Ovary (tissue), 7 donors: ENCODE measurements at regions not wholly inside any gene's neighbourhood (a gene's known extent, or its start where the extent isn't known, plus 50 kb on each side); places are given as distances from the start of the nearest gene placed in this dataset.

ENCODE experiments used
- DNase-seq, 5 donors: peaks; one replicate each; pipeline ENCODE4 v3.0.0-alpha.2; 2019 to 2020
- H3K27ac ChIP-seq, 2 donors: fragments of 200-600 bp; one replicate each; pipeline versions ENCODE4 v1.5.1 to v1.8.0; 2019 to 2022
- H3K27me3 ChIP-seq: fragments of 200-600 bp; one replicate; pipeline ENCODE4 v1.8.0; 2022
- H3K36me3 ChIP-seq: fragments of 200-600 bp; sonication (generic); one replicate; pipeline ENCODE4 v1.5.1; 2019
- H3K4me1 ChIP-seq: one replicate; pipeline ENCODE4 v1.8.1; 2013; ENCODE audit warnings: mild to moderate bottlenecking, moderate library complexity; ENCODE audit not compliant: insufficient read depth
- H3K4me3 ChIP-seq: fragments of 200-600 bp; sonication (generic); one replicate; pipeline ENCODE4 v1.5.1; 2017
- H3K9me3 ChIP-seq, 2 donors: fragments of 200-600 bp in 1 of 2; sonication (generic) in 1 of 2; one replicate each; pipeline versions ENCODE4 v1.5.1 to v1.8.1; 2013 to 2019; ENCODE audit warnings: mild to moderate bottlenecking in 1 of 2, moderate library complexity in 1 of 2
- EP300 ChIP-seq: sonication (generic); formaldehyde crosslinking; IDR thresholded peaks from one replicate; pipeline ENCODE4 v1.6.1; 2017; ENCODE audit warnings: antibody characterized with exemption
- POLR2A ChIP-seq: fragments of 450-650 bp; IDR thresholded peaks from one replicate; pipeline ENCODE4 v1.6.1; 2017; ENCODE audit warnings: antibody characterized with exemption, mild to moderate bottlenecking, moderate library complexity
- WGBS, 3 donors: extraction: QIAGEN DNeasy Blood & Tissue Kit in 1 of 3; methylation state at CpG; one replicate each; pipeline versions ENCODE4 v1.1.5 to v1.1.7; 2013 to 2017; 5-methylcytosine and 5-hydroxymethylcytosine counted together
- intact Hi-C, 4 donors: fragments of 100-400 bp; cut with DNase I; formaldehyde crosslinking; loops; one replicate each; pipeline versions ENCODE4 v1.11.0 to v1.15.1; 2022 to 2023
- TF ChIP-seq, protein P1 (sequence below), 3 donors: fragments of 450-650 bp in 2 of 3; fragments of 200-600 bp in 1 of 3; IDR thresholded peaks; one replicate each; pipeline versions ENCODE4 v1.5.1 to v1.8.0; 2016 to 2022; ENCODE audit warnings: antibody characterized with exemption in 3 of 3, mild to moderate bottlenecking in 1 of 3
- donor health status: DM: no; HTN: no; CAD: no; lungs with moderate emphysema.
- donor health status: DM: no; HTN: no; CAD: no.
- donor health status: Bipolar disorder and iron deficiency.
- donor health status: DM: no; HTN: no; CAD: no.
- donor health status: DM: yes; HTN: yes; CAD: no.

- Histone ChIP-seq H3K36me3 (no peaks in the 10 kb centered on the region), H3K4me1 (no peaks in the 10 kb centered on the region), H3K4me3 (no peak overlapping the region), H3K27me3 (no peaks in the 10 kb centered on the region), H3K9me3 (no peaks in the 10 kb centered on the region), H3K27ac (no peak overlapping the region)
- intact Hi-C loops, result no loop called here
- 84 to 88% (median 84%) methylated on average over 5 of the region's 5 CpGs for WGBS, 3 donors
- no peak for TF ChIP-seq EP300
- no peak for DNase-seq
Measured at GRCh38 chr4:175906384-175906783, 94.3 kb upstream of the GPM6A start.

DNA sequence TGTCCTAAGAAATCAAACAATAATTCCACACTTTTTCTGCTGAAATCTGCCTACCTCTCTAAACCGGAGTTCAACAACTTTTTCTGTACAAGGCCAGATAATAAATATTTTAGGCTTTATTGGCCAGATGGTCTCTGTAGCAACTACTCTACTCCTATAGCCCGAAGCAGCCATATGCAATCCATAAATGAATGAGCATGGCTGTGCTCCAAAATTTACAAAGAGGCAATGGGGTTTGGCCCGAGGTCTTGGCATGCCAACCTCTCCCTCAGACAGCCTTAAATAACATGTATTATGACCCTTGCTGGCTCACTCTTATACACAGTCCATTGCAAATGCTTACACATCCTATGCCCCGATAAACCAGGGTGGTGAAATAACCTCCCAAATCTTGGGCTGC lies 98.6 kb upstream of the GPM6A start:
- 69 to 73% (median 73%) methylated on average over 4 of the region's 4 CpGs for WGBS, 3 donors

DNA sequence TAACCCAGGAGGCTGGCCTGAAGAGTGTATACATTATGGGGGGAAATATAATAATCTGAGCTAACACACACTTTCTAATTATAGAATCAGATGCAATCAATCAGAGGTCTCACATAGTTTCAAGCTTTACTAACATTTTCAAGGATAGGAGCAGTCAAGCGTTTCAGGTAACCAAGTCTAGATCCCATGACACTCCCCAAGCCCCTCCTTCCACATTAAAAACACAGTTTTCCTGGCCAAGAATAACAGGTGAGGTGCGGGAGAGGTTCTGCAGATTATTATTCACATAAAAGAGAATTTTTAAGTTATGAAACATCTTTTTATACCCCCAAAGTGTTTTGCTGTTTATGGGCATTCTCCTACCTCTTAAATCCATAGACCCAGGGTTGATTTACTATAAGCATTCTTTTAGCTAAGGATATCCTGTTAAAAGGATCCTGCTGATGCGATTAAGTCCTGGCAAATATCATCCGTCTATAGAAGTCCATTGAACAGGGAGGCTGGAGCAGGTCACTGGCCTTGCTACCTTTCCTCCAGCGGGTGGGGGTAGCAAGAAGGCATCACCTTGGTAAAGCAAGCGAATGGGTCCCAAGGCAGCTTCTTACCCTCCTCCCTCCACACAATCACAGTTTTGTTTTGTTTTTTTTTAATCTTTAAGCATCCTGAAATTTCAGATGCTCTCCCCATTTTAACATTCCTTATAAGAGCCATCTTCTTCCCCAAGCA lies 104.7 kb upstream of the GPM6A start:
- intact Hi-C loops, result no loop called here
- DNase-seq, result no peak
- no peaks in the 10 kb centered on the region for H3K9me3 ChIP-seq
- no peaks in the 10 kb centered on the region for H3K27me3 ChIP-seq
- 83 to 85% (median 83%) methylated on average over 6 of the region's 6 CpGs for WGBS, 3 donors
- H3K4me3 ChIP-seq, result no peak overlapping the region
- TF ChIP-seq, protein P1, sequence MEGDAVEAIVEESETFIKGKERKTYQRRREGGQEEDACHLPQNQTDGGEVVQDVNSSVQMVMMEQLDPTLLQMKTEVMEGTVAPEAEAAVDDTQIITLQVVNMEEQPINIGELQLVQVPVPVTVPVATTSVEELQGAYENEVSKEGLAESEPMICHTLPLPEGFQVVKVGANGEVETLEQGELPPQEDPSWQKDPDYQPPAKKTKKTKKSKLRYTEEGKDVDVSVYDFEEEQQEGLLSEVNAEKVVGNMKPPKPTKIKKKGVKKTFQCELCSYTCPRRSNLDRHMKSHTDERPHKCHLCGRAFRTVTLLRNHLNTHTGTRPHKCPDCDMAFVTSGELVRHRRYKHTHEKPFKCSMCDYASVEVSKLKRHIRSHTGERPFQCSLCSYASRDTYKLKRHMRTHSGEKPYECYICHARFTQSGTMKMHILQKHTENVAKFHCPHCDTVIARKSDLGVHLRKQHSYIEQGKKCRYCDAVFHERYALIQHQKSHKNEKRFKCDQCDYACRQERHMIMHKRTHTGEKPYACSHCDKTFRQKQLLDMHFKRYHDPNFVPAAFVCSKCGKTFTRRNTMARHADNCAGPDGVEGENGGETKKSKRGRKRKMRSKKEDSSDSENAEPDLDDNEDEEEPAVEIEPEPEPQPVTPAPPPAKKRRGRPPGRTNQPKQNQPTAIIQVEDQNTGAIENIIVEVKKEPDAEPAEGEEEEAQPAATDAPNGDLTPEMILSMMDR (IDR thresholded peaks at IDR 0.05), result no peak
- TF ChIP-seq EP300 (no peak), POLR2A (no peak)
- no peaks in the 10 kb centered on the region for H3K36me3 ChIP-seq
- H3K4me1 ChIP-seq, result no peaks in the 10 kb centered on the region
- no peak overlapping the region for H3K27ac ChIP-seq

More for the DNA sequence above, 98.6 kb upstream of the GPM6A start:
- intact Hi-C loops, result no loop called here
- H3K27ac ChIP-seq, result no peak overlapping the region
- H3K9me3 ChIP-seq, result no peaks in the 10 kb centered on the region
- no peaks in the 10 kb centered on the region for H3K36me3 ChIP-seq
- no peaks in the 10 kb centered on the region for H3K4me1 ChIP-seq
- no peaks in the 10 kb centered on the region for H3K27me3 ChIP-seq
- TF ChIP-seq, protein P1 (IDR thresholded peaks at IDR 0.05), result no peak
- TF ChIP-seq EP300 (no peak), POLR2A (no peak)
- DNase-seq, result no peak
- H3K4me3 ChIP-seq, result no peak overlapping the region

DNA sequence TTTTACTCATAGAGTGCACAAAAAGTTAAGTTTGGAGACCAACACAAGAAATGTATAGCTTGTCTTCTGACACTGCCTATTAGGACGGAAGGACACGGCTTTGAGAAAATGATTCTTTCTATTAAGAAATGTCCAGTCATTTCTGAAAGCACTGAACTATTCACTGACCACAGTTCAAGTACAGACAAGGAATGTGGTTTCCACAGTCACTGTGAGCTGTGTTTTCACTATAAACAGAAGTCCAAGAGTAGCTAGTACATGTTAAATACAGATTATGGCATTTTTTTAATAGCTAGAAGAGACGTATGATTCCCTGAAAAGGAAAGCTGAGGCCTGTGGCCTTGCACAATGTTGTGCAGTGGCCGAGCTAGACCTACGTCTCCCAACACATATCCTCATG lies 115.1 kb upstream of the GPM6A start:
- Histone ChIP-seq H3K4me3 (no peak overlapping the region), H3K27me3 (no peaks in the 10 kb centered on the region), H3K36me3 (no peaks in the 10 kb centered on the region), H3K9me3 (no peaks in the 10 kb centered on the region), H3K4me1 (no peaks in the 10 kb centered on the region), H3K27ac (no peak overlapping the region)
- no peak for DNase-seq
- 88 to 91% (median 90%) methylated on average over 5 of the region's 5 CpGs for WGBS, 3 donors
- intact Hi-C loops, result no loop called here
- no peak for TF ChIP-seq EP300
- no peak for TF ChIP-seq POLR2A
- TF ChIP-seq, protein P1 (IDR thresholded peaks at IDR 0.05), result no peak

DNA sequence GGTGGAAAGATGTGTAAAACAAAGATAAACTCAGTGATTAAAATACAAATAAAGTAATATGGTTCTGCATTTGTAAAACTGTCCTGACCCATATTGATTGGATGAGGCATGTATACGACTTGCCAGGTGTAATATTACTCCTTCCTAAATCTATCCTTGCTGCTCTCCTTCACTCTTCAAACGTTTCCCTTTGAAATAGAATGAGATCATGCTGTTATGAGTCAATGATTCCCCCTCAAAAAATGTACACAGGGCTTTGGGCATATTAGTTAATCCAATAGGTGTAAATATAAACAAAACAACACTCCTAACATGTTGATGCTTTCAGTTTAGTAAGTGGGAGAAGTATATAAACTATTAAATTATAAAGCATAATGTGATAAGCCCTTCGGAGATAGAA lies 117.4 kb upstream of the GPM6A start:
- WGBS, 3 donors, result 37 to 46% (median 42%) methylated on average over 3 of the region's 3 CpGs
- intact Hi-C loops, result no loop called here
- Histone ChIP-seq H3K9me3 (no peaks in the 10 kb centered on the region), H3K27ac (no peak overlapping the region), H3K4me3 (no peak overlapping the region), H3K36me3 (no peaks in the 10 kb centered on the region), H3K27me3 (no peaks in the 10 kb centered on the region), H3K4me1 (no peaks in the 10 kb centered on the region)
- TF ChIP-seq, protein P1 (IDR thresholded peaks at IDR 0.05), result no peak
- no peak for DNase-seq
